Adrenal gland (tissue), 5 donors: ENCODE measurements at regions not wholly inside any gene's neighbourhood (a gene's known extent, or its start where the extent isn't known, plus 50 kb on each side); places are given as distances from the start of the nearest gene placed in this dataset.

Experiments
- CTCF ChIP-seq, 6 experiments: fragments of 450-650 bp in 4 of 6; fragments of 200-600 bp in 2 of 6; sonication (generic) in 1 of 6; IDR thresholded peaks; 1 replicate in 5 of 6; 2 replicates in 1 of 6; pipeline versions ENCODE4 v1.5.1 to v1.8.0; 2016 to 2021; ENCODE audit warnings: antibody characterized with exemption in 6 of 6, mild to moderate bottlenecking in 2 of 6, moderate library complexity in 1 of 6
- POLR2A ChIP-seq, 2 donors: fragments of 450-650 bp; IDR thresholded peaks; one replicate each; pipeline ENCODE4 v1.6.1; 2017; ENCODE audit warnings: antibody characterized with exemption in 2 of 2, mild to moderate bottlenecking in 2 of 2, moderate library complexity in 1 of 2
- donor health status: DM: no; HTN: no; CAD: no.

GRCh38 chr4:149964001-149964796 is 114.0 kb upstream of the DCLK2 start:
- no peak for TF ChIP-seq POLR2A (IDR thresholded peaks at IDR 0.05)
- no peak for TF ChIP-seq CTCF (IDR thresholded peaks at IDR 0.05)
